Aorta (tissue), 5 donors: ENCODE measurements at regions not wholly inside any gene's neighbourhood (a gene's known extent, or its start where the extent isn't known, plus 50 kb on each side); places are given as distances from the start of the nearest gene placed in this dataset.

Source experiments
- ATAC-seq: fragments of 200-7000 bp; cut with Tn5 transposase; one replicate; pipeline ENCODE4 v1.9.1; 2022; ENCODE audit warnings: moderate library complexity; ENCODE audit not compliant: low FRiP score
- DNase-seq, 2 donors: peaks; one replicate each; pipeline ENCODE4 v3.0.0-alpha.2; 2020
- H3K27ac ChIP-seq, 2 donors: one replicate each; pipeline ENCODE4 v1.5.1; 2013; ENCODE audit warnings: low read length in 2 of 2, mild to moderate bottlenecking in 2 of 2, moderate library complexity in 2 of 2, control low read depth in 1 of 2, inconsistent platforms in 1 of 2, low read depth in 1 of 2
- H3K27me3 ChIP-seq, 2 donors: one replicate each; pipeline ENCODE4 v1.6.1; 2013; ENCODE audit warnings: control low read depth in 1 of 2, low read length in 1 of 2, mild to moderate bottlenecking in 1 of 2, moderate library complexity in 1 of 2; ENCODE audit not compliant: insufficient read depth in 2 of 2, control insufficient read depth in 1 of 2
- H3K36me3 ChIP-seq, 2 donors: one replicate each; pipeline ENCODE4 v1.6.1; 2013; ENCODE audit warnings: control low read depth in 1 of 2, low read length in 1 of 2, mild to moderate bottlenecking in 1 of 2; ENCODE audit not compliant: insufficient read depth in 2 of 2, control insufficient read depth in 1 of 2
- H3K4me1 ChIP-seq, 2 donors: one replicate each; pipeline ENCODE4 v1.6.1; 2013; ENCODE audit warnings: low read length in 2 of 2, control low read depth in 1 of 2, mild to moderate bottlenecking in 1 of 2, moderate library complexity in 1 of 2; ENCODE audit not compliant: insufficient read depth in 2 of 2, control insufficient read depth in 1 of 2
- H3K4me3 ChIP-seq, 2 donors: one replicate each; pipeline ENCODE4 v1.5.1; 2013; ENCODE audit warnings: low read length in 2 of 2, control low read depth in 1 of 2, mild to moderate bottlenecking in 1 of 2
- H3K9me3 ChIP-seq: one replicate; pipeline ENCODE4 v1.6.1; 2013; ENCODE audit warnings: mild to moderate bottlenecking, low read length; ENCODE audit not compliant: control insufficient read depth
- WGBS, 2 donors: extraction: QIAGEN DNeasy Blood & Tissue Kit; methylation state at CpG; one replicate each; pipeline ENCODE4 v1.1.7; 2013; 5-methylcytosine and 5-hydroxymethylcytosine counted together
- intact Hi-C, 2 donors: fragments of 100-400 bp; cut with DNase I; formaldehyde crosslinking; loops; one replicate each; pipeline versions ENCODE4 v1.14.2 to v1.15.0; 2022
- donor health status: healthy with polysubstance abuse.
- donor health status: Bipolar disorder and iron deficiency.
- donor health status: DM: no; HTN: no; CAD: no.
- donor health status: DM: no; HTN: no; CAD: no.
- donor health status: DM: yes; HTN: yes; CAD: no.

GRCh38 chrX:125947501-125947900 lies 218.6 kb downstream of the DCAF12L2 start:
- Histone ChIP-seq H3K4me1 (no peaks in the 10 kb centered on the region), H3K9me3 (no peaks in the 10 kb centered on the region), H3K36me3 (no peaks in the 10 kb centered on the region), H3K4me3 (no peak overlapping the region), H3K27ac (no peak overlapping the region), H3K27me3 (no peaks in the 10 kb centered on the region)
- WGBS, 2 donors = 39 to 54% methylated on average over 1 of the region's 1 CpG
- intact Hi-C loops = no loop called here
- ATAC-seq (no peak), DNase-seq (no peak)

GRCh38 chrX:125952973-125953372 lies 213.1 kb downstream of the DCAF12L2 start:
- Histone ChIP-seq H3K27me3 (no peaks in the 10 kb centered on the region), H3K27ac (no peak overlapping the region), H3K4me3 (no peak overlapping the region), H3K36me3 (no peaks in the 10 kb centered on the region), H3K9me3 (no peaks in the 10 kb centered on the region), H3K4me1 (no peaks in the 10 kb centered on the region)
- intact Hi-C loops = no loop called here
- ATAC-seq = no peak
- WGBS, 2 donors = 80 to 81% methylated on average over 1 of the region's 1 CpG
- no peak for DNase-seq

- Histone ChIP-seq H3K36me3 (no peaks in the 10 kb centered on the region), H3K4me1 (no peaks in the 10 kb centered on the region), H3K27ac (no peak overlapping the region), H3K4me3 (no peak overlapping the region), H3K27me3 (no peaks in the 10 kb centered on the region), H3K9me3 (no peaks in the 10 kb centered on the region)
- intact Hi-C loops = no loop called here
- no peak for DNase-seq
- WGBS, 2 donors = 3 to 5% methylated on average over 2 of the region's 2 CpGs
- ATAC-seq = no peak
Measured at GRCh38 chrX:125953814-125954213, 212.3 kb downstream of the DCAF12L2 start.

GRCh38 chrX:125954236-125954635 lies 211.9 kb downstream of the DCAF12L2 start:
- Histone ChIP-seq H3K4me1 (no peaks in the 10 kb centered on the region), H3K4me3 (no peak overlapping the region), H3K27me3 (no peaks in the 10 kb centered on the region), H3K9me3 (no peaks in the 10 kb centered on the region), H3K27ac (no peak overlapping the region), H3K36me3 (no peaks in the 10 kb centered on the region)
- WGBS, 2 donors = 9 to 11% methylated on average over 3 of the region's 3 CpGs
- intact Hi-C loops = no loop called here
- no peak for ATAC-seq
- DNase-seq = no peak

- 43 to 73% methylated on average over 2 of the region's 2 CpGs for WGBS, 2 donors
- Histone ChIP-seq H3K27me3 (no peaks in the 10 kb centered on the region), H3K27ac (no peak overlapping the region), H3K4me1 (no peaks in the 10 kb centered on the region), H3K4me3 (no peak overlapping the region), H3K9me3 (peaks cover 2% of the 10 kb centered on the region), H3K36me3 (no peaks in the 10 kb centered on the region)
- intact Hi-C loops = no loop called here
- no peak for ATAC-seq
- no peak for DNase-seq
Measured at GRCh38 chrX:125977851-125978250, 188.2 kb downstream of the DCAF12L2 start.

GRCh38 chrX:125998432-125998831 lies 167.7 kb downstream of the DCAF12L2 start:
- no peak overlapping the region for H3K27ac ChIP-seq
- ATAC-seq (no peak), DNase-seq (no peak)
- 1 to 39% methylated on average over 2 of the region's 2 CpGs for WGBS, 2 donors
- H3K36me3 ChIP-seq = no peaks in the 10 kb centered on the region
- no peaks in the 10 kb centered on the region for H3K9me3 ChIP-seq
- H3K4me3 ChIP-seq = no peak overlapping the region
- intact Hi-C loops = no loop called here
- H3K4me1 ChIP-seq = no peaks in the 10 kb centered on the region
- no peaks in the 10 kb centered on the region for H3K27me3 ChIP-seq

- no peaks in the 10 kb centered on the region for H3K36me3 ChIP-seq
- H3K27me3 ChIP-seq = no peaks in the 10 kb centered on the region
- no peak overlapping the region for H3K4me3 ChIP-seq
- ATAC-seq = no peak
- no peak overlapping the region for H3K27ac ChIP-seq
- intact Hi-C loops = loop anchor here in 1 of 2 donors (10.0 kb wide), 1 partner anchor 148 kb away; no protein-coding TSS in a partner anchor
- H3K4me1 ChIP-seq = no peaks in the 10 kb centered on the region
- DNase-seq = no peak
- 79 to 89% methylated on average over 3 of the region's 3 CpGs for WGBS, 2 donors
- H3K9me3 ChIP-seq = no peaks in the 10 kb centered on the region
Measured at GRCh38 chrX:126027229-126027628, 138.9 kb downstream of the DCAF12L2 start.

GRCh38 chrX:126030021-126030420 lies 136.1 kb downstream of the DCAF12L2 start:
- peak; percentile 56 for ATAC-seq
- intact Hi-C loops = no loop called here
- WGBS, 2 donors = 86 to 88% methylated on average over 4 of the region's 4 CpGs
- Histone ChIP-seq H3K27ac (no peak overlapping the region), H3K36me3 (no peaks in the 10 kb centered on the region), H3K27me3 (no peaks in the 10 kb centered on the region), H3K4me1 (no peaks in the 10 kb centered on the region), H3K9me3 (no peaks in the 10 kb centered on the region), H3K4me3 (no peak overlapping the region)
- DNase-seq = no peak

- WGBS, 2 donors = 63 to 82% methylated on average over 4 of the region's 4 CpGs
Measured at GRCh38 chrX:126063984-126064383, 102.1 kb downstream of the DCAF12L2 start.

More at GRCh38 chrX:126063984-126064383, 102.1 kb downstream of the DCAF12L2 start:
- Histone ChIP-seq H3K4me1 (no peaks in the 10 kb centered on the region), H3K9me3 (no peaks in the 10 kb centered on the region), H3K27me3 (no peaks in the 10 kb centered on the region), H3K27ac (no peak overlapping the region), H3K36me3 (no peaks in the 10 kb centered on the region), H3K4me3 (no peak overlapping the region)
- ATAC-seq (no peak), DNase-seq (no peak)
- intact Hi-C loops = no loop called here
